ENCODE measurements at regions not wholly inside any gene's neighbourhood (a gene's known extent, or its start where the extent isn't known, plus 50 kb on each side); places are given as distances from the start of the nearest gene placed in this dataset.
A peak's percentile ranks its signal among the peaks of the same experiment; 100 is the strongest.

GRCh38 chr14:101708853-101709532 lies 52.5 kb upstream of the PPP2R5C start (continued):
- TF ChIP-seq ATF1 (CRISPR knock-in tag; IDR thresholded peaks at IDR 0.05) (no peak), ATF1 (tag; IDR thresholded peaks at IDR 0.05) (peak; percentile 37; the same call in 1 of the 2 replicates), KAT8 (IDR thresholded peaks at IDR 0.05; ENCODE audit: low read depth) (no peak), ZBTB34 (CRISPR knock-in tag; IDR thresholded peaks at IDR 0.05) (no peak), SIN3A (IDR thresholded peaks at IDR 0.05; ENCODE audit: borderline replicate concordance in 2 of 2, control insufficient read depth in 1 of 2, low read depth in 2 of 2, low read length in 2 of 2) (no peak), SUPT5H (IDR thresholded peaks at IDR 0.05) (peak; percentile 12), SMAD3 (CRISPR knock-in tag; conservative IDR thresholded peaks at IDR 0.05) (no peak), SMAD4 (CRISPR knock-in tag; conservative IDR thresholded peaks at IDR 0.05) (peak; percentile 41; the same call in 1 of the 2 replicates), SMC3 (conservative IDR thresholded peaks at IDR 0.05; ENCODE audit: insufficient read depth, low read depth, low read length) (no peak), TAF1 (IDR thresholded peaks at IDR 0.05; ENCODE audit: control insufficient read depth, extremely low read depth, insufficient read depth, low read length, severe bottlenecking) (no peak), KDM5B (IDR thresholded peaks at IDR 0.05; ENCODE audit: insufficient replicate concordance, low read depth, low read length) (peak; percentile 23), HDGF (IDR thresholded peaks at IDR 0.05) (no peak), BRD9 (IDR thresholded peaks at IDR 0.05; ENCODE audit: low read depth, partially characterized antibody) (peak; percentile 17), KAT7 (CRISPR knock-in tag; IDR thresholded peaks at IDR 0.05; ENCODE audit: borderline replicate concordance) (no peak), PRMT5 (CRISPR knock-in tag; IDR thresholded peaks at IDR 0.05) (no peak), JUND (IDR thresholded peaks at IDR 0.05; ENCODE audit: borderline replicate concordance, low read depth, low read length) (no peak), JUND (tag; IDR thresholded peaks at IDR 0.05; ENCODE audit: borderline replicate concordance, low read depth, low read length) (peak; percentile 52; the same call in 1 of the 3 replicates), SP1 (CRISPR knock-in tag; IDR thresholded peaks at IDR 0.05) (no peak), MLLT1 (IDR thresholded peaks at IDR 0.05) (no peak), ZNF197 (CRISPR knock-in tag; IDR thresholded peaks at IDR 0.05; ENCODE audit: low read depth) (peak; percentile 45; the same call in 1 of the 2 replicates), ZNF239 (CRISPR knock-in tag; IDR thresholded peaks at IDR 0.05) (no peak), HOXB6 (CRISPR knock-in tag; IDR thresholded peaks at IDR 0.05; ENCODE audit: borderline replicate concordance) (no peak), RBM14 (IDR thresholded peaks at IDR 0.05; ENCODE audit: borderline replicate concordance, insufficient read depth, low read depth, low read length) (no peak), POLR2AphosphoS5 (IDR thresholded peaks at IDR 0.05; ENCODE audit: control insufficient read depth, insufficient read depth, low read depth, low read length) (peak; percentile 23; the same call in 1 of the 2 replicates), DACH1 (IDR thresholded peaks at IDR 0.05; ENCODE audit: partially characterized antibody) (no peak)

All from K562 (cell line).